ENCODE measurements at regions not wholly inside any gene's neighbourhood (a gene's known extent, or its start where the extent isn't known, plus 50 kb on each side); places are given as distances from the start of the nearest gene placed in this dataset.

DNA sequence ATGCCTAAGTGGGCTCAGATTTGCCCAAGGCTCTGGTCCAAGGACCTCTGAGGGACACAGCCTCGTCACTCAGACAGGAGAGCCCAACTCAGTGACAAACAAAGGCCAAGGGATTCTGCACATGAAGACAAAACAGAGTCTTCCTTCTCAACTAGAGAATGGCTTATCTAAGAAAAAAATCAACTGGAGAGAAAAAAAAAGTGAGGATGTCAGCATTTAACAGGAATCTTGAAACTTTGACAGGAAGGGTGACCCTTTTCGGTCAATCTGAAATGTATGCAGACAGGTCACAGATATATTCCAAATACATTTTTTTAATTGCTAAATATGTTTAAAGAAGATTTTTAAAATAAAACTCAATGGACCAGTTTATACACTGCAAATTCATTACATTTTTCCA lies 154.5 kb downstream of the ETS2 start:
- no peak overlapping the region for H3K27ac ChIP-seq (ENCODE audit: low read length)
- no peaks in the 10 kb centered on the region for H3K36me3 ChIP-seq (ENCODE audit: control insufficient read depth, insufficient read depth, low read length)
- DNase-seq (ENCODE audit: low read depth, low spot score) (no peak), ATAC-seq (no peak)
- no peak overlapping the region for H3K4me3 ChIP-seq (ENCODE audit: low read depth in 2 of 2, low read length in 2 of 2)
- POLR2A ChIA-PET, result no interaction called here
- H3K27me3 ChIP-seq (ENCODE audit: control insufficient read depth, insufficient read depth, low read length), result no peaks in the 10 kb centered on the region
- no peaks in the 10 kb centered on the region for H3K9me3 ChIP-seq (ENCODE audit: control insufficient read depth, insufficient read depth, low read depth, low read length)
- intact Hi-C loops (cut with micrococcal nuclease; ENCODE audit: unreplicated experiment), result no loop called here
- CTCF ChIA-PET, result no interaction called here
- BruUV-seq (replicated peaks), result no TSS peak
- no peaks in the 10 kb centered on the region for H3K4me1 ChIP-seq (ENCODE audit: control insufficient read depth, insufficient read depth, low read length)
- no peak for TF ChIP-seq TCF7L2 (IDR thresholded peaks at IDR 0.05; ENCODE audit: low read depth, low read length)
- TF ChIP-seq, protein P1, sequence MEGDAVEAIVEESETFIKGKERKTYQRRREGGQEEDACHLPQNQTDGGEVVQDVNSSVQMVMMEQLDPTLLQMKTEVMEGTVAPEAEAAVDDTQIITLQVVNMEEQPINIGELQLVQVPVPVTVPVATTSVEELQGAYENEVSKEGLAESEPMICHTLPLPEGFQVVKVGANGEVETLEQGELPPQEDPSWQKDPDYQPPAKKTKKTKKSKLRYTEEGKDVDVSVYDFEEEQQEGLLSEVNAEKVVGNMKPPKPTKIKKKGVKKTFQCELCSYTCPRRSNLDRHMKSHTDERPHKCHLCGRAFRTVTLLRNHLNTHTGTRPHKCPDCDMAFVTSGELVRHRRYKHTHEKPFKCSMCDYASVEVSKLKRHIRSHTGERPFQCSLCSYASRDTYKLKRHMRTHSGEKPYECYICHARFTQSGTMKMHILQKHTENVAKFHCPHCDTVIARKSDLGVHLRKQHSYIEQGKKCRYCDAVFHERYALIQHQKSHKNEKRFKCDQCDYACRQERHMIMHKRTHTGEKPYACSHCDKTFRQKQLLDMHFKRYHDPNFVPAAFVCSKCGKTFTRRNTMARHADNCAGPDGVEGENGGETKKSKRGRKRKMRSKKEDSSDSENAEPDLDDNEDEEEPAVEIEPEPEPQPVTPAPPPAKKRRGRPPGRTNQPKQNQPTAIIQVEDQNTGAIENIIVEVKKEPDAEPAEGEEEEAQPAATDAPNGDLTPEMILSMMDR (IDR thresholded peaks at IDR 0.05), result no peak
- TF ChIP-seq, protein P2, sequence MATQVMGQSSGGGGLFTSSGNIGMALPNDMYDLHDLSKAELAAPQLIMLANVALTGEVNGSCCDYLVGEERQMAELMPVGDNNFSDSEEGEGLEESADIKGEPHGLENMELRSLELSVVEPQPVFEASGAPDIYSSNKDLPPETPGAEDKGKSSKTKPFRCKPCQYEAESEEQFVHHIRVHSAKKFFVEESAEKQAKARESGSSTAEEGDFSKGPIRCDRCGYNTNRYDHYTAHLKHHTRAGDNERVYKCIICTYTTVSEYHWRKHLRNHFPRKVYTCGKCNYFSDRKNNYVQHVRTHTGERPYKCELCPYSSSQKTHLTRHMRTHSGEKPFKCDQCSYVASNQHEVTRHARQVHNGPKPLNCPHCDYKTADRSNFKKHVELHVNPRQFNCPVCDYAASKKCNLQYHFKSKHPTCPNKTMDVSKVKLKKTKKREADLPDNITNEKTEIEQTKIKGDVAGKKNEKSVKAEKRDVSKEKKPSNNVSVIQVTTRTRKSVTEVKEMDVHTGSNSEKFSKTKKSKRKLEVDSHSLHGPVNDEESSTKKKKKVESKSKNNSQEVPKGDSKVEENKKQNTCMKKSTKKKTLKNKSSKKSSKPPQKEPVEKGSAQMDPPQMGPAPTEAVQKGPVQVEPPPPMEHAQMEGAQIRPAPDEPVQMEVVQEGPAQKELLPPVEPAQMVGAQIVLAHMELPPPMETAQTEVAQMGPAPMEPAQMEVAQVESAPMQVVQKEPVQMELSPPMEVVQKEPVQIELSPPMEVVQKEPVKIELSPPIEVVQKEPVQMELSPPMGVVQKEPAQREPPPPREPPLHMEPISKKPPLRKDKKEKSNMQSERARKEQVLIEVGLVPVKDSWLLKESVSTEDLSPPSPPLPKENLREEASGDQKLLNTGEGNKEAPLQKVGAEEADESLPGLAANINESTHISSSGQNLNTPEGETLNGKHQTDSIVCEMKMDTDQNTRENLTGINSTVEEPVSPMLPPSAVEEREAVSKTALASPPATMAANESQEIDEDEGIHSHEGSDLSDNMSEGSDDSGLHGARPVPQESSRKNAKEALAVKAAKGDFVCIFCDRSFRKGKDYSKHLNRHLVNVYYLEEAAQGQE (IDR thresholded peaks at IDR 0.05; ENCODE audit: insufficient read depth in 1 of 2, low read depth in 2 of 2, low read length in 1 of 2), result no peak
- TF ChIP-seq SIN3A (IDR thresholded peaks at IDR 0.05; ENCODE audit: borderline replicate concordance, insufficient read depth, low read depth, low read length), result no peak
- no peak for TF ChIP-seq POLR2AphosphoS5 (IDR thresholded peaks at IDR 0.05; ENCODE audit: low read depth, low read length)
- in situ Hi-C loops (cut with HindIII; ENCODE audit: low pct_unique_long_range_greater_than_20kb, low sequenced_read_pairs), result no loop called here

DNA sequence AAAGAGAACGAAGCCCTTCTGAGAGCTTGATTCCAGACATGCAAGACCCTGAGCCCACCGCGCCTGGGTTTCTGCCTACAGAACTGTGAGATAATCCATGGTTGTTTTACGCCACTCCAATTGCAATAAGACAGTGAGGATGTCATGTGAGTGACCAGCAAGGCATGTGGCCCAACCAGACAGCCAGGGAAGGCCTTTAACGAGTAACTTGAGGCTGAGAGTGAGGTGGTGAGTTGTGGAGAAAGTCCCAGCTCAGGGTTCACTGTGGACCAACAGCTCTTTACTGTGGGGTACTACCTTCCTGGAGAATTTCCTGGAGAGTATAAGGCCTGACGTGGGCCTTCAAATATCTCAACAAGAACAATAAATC lies 153.9 kb downstream of the ETS2 start:
- TF ChIP-seq TCF7L2 (IDR thresholded peaks at IDR 0.05; ENCODE audit: low read depth, low read length), result no peak
- TF ChIP-seq POLR2AphosphoS5 (IDR thresholded peaks at IDR 0.05; ENCODE audit: low read depth, low read length), result no peak
- no TSS peak for BruUV-seq (replicated peaks)
- intact Hi-C loops (cut with micrococcal nuclease; ENCODE audit: unreplicated experiment), result no loop called here
- POLR2A ChIA-PET, result no interaction called here
- ATAC-seq (no peak), DNase-seq (ENCODE audit: low read depth, low spot score) (no peak)
- in situ Hi-C loops (cut with HindIII; ENCODE audit: low pct_unique_long_range_greater_than_20kb, low sequenced_read_pairs), result no loop called here
- Histone ChIP-seq H3K4me1 (ENCODE audit: control insufficient read depth, insufficient read depth, low read length) (no peaks in the 10 kb centered on the region), H3K27me3 (ENCODE audit: control insufficient read depth, insufficient read depth, low read length) (no peaks in the 10 kb centered on the region), H3K36me3 (ENCODE audit: control insufficient read depth, insufficient read depth, low read length) (no peaks in the 10 kb centered on the region), H3K27ac (ENCODE audit: low read length) (no peak overlapping the region), H3K9me3 (ENCODE audit: control insufficient read depth, insufficient read depth, low read depth, low read length) (no peaks in the 10 kb centered on the region), H3K4me3 (ENCODE audit: low read depth in 2 of 2, low read length in 2 of 2) (no peak overlapping the region)
- CTCF ChIA-PET, result no interaction called here

DNA sequence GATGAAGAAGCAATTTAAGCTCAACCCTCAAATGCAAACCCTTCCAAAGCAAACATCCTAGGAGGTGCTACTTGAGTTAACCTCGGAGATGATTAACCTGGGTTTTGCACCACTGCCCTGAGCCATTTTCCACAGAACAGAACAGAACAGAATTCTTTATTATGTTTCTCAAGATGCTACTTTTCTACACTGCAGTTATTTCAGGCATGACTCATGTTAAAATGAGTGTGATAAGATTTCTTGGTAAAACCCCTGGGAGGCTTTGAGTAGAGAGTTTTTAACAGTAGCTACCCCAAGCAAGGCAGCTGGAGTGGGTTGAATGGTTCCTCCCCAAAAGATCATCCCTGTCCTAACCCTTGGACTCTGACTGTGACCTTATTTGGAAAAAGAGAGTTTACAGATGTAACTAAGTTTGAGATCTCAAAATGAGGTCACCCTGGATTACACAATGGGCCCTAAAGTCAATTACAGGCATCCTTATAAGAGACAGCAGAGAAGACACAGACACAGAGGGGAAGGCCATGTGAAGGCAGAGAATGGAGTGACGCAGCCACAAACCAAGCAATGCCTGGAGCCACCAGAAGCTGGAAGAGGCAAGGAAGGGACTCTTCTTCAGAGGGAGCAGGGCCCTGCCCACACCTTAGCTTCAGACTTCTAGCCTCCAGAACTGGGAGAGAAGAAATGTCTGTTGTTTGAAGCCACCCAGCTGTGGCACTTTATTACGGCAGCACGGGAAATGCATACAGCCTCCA lies 153.4 kb downstream of the ETS2 start:
- DNase-seq (ENCODE audit: low read depth, low spot score), result no peak
- Histone ChIP-seq H3K27ac (ENCODE audit: low read length) (no peak overlapping the region), H3K4me1 (ENCODE audit: control insufficient read depth, insufficient read depth, low read length) (no peaks in the 10 kb centered on the region), H3K9me3 (ENCODE audit: control insufficient read depth, insufficient read depth, low read depth, low read length) (no peaks in the 10 kb centered on the region), H3K27me3 (ENCODE audit: control insufficient read depth, insufficient read depth, low read length) (no peaks in the 10 kb centered on the region), H3K4me3 (ENCODE audit: low read depth in 2 of 2, low read length in 2 of 2) (no peak overlapping the region), H3K36me3 (ENCODE audit: control insufficient read depth, insufficient read depth, low read length) (no peaks in the 10 kb centered on the region)
- BruUV-seq (replicated peaks), result no TSS peak
- ChIA-PET POLR2A (no interaction called here), CTCF (no interaction called here)
- in situ Hi-C loops (cut with HindIII; ENCODE audit: low pct_unique_long_range_greater_than_20kb, low sequenced_read_pairs) (no loop called here), intact Hi-C loops (cut with micrococcal nuclease; ENCODE audit: unreplicated experiment) (no loop called here)
- ATAC-seq, result no peak
- TF ChIP-seq TCF7L2 (IDR thresholded peaks at IDR 0.05; ENCODE audit: low read depth, low read length) (no peak), SIN3A (IDR thresholded peaks at IDR 0.05; ENCODE audit: borderline replicate concordance, insufficient read depth, low read depth, low read length) (no peak), POLR2AphosphoS5 (IDR thresholded peaks at IDR 0.05; ENCODE audit: low read depth, low read length) (no peak)
- TF ChIP-seq, protein P2 (IDR thresholded peaks at IDR 0.05; ENCODE audit: insufficient read depth in 1 of 2, low read depth in 2 of 2, low read length in 1 of 2), result no peak
- TF ChIP-seq, protein P1 (IDR thresholded peaks at IDR 0.05), result no peak
